Vagina (tissue), 2 donors: ENCODE measurements at regions not wholly inside any gene's neighbourhood (a gene's known extent, or its start where the extent isn't known, plus 50 kb on each side); places are given as distances from the start of the nearest gene placed in this dataset.
"Not testable (repeated sequence)": the region's sequence is repeated elsewhere in the genome, so short reads cannot be mapped to it uniquely, and the experiment has no call there.

Experiments used
- DNase-seq, 2 donors: peaks; one replicate each; pipeline ENCODE4 v3.0.0-alpha.2; 2017; ENCODE audit errors: extremely low spot score in 2 of 2
- H3K27ac ChIP-seq: fragments of 200-600 bp; sonication (generic); one replicate; pipeline ENCODE4 v1.5.1; 2019
- H3K27me3 ChIP-seq: fragments of 200-600 bp; sonication (generic); one replicate; pipeline ENCODE4 v1.5.1; 2019
- H3K36me3 ChIP-seq, 2 donors: fragments of 200-600 bp; sonication (generic); one replicate each; pipeline ENCODE4 v1.5.1; 2017 to 2019
- H3K4me1 ChIP-seq: fragments of 200-600 bp; sonication (generic); one replicate; pipeline ENCODE4 v1.5.1; 2019
- H3K4me3 ChIP-seq, 2 donors: fragments of 200-600 bp; sonication (generic); 1 replicate in 1 of 2; 2 replicates in 1 of 2; pipeline ENCODE4 v1.5.1; 2016 to 2019
- H3K9me3 ChIP-seq: fragments of 200-600 bp; sonication (generic); one replicate; pipeline ENCODE4 v1.5.1; 2019
- CTCF ChIP-seq, 3 experiments: fragments of 450-650 bp in 2 of 3; fragments of 200-600 bp in 1 of 3; sonication (generic) in 1 of 3; IDR thresholded peaks; one replicate each; pipeline ENCODE4 v1.5.1; 2017 to 2019; ENCODE audit warnings: antibody characterized with exemption in 3 of 3, mild to moderate bottlenecking in 2 of 3, moderate library complexity in 2 of 3
- POLR2A ChIP-seq, 2 donors: fragments of 450-650 bp; IDR thresholded peaks; one replicate each; pipeline ENCODE4 v1.6.1; 2017; ENCODE audit warnings: antibody characterized with exemption in 2 of 2, mild to moderate bottlenecking in 2 of 2, moderate library complexity in 2 of 2
- POLR2AphosphoS5 ChIP-seq, 2 donors: sonication (generic); formaldehyde crosslinking; IDR thresholded peaks; one replicate each; pipeline ENCODE4 v1.9.0; 2017; ENCODE audit warnings: antibody characterized with exemption in 2 of 2, mild to moderate bottlenecking in 2 of 2, low read depth in 1 of 2; ENCODE audit not compliant: insufficient read depth in 1 of 2
- intact Hi-C: fragments of 100-400 bp; cut with DNase I; formaldehyde crosslinking; loops from one replicate; pipeline ENCODE4 v1.15.1; 2023

DNA sequence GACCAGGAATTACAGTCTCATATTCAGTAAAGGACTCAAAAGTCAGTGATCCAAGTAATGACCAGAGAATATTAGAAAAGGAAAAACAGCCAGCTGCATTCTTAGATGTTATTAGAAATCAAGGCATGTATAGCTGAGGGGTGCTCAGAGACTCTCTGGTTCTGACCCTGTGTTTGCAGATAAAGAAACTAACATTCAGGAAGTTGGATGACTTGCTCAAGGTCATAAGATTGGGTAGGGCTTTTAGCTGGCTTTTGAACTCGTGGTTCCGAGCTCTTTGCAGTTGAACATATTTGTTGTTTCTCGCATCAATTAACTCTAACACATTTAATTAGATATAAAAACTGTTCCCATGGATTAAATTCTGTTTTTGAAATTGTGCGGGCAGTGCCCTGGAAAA, 62.5 kb upstream of the ENPP6 start:
- intact Hi-C loops, result loop anchor here (10.0 kb wide), 1 partner anchor 195 kb away; the partner anchor contains the start of gene IRF2
- Histone ChIP-seq H3K36me3 (no peaks in the 10 kb centered on the region), H3K27me3 (no peaks in the 10 kb centered on the region), H3K4me1 (peaks cover 6% of the 10 kb centered on the region), H3K27ac (no peak overlapping the region), H3K9me3 (no peaks in the 10 kb centered on the region), H3K4me3 (no peak overlapping the region)
- DNase-seq, result peak in 1 of 2 donors; percentile 27
- TF ChIP-seq CTCF (IDR thresholded peaks at IDR 0.05) (no peak), POLR2AphosphoS5 (IDR thresholded peaks at IDR 0.05; ENCODE audit: insufficient read depth in 1 of 2, low read depth in 1 of 2) (no peak), POLR2A (IDR thresholded peaks at IDR 0.05) (no peak)

DNA sequence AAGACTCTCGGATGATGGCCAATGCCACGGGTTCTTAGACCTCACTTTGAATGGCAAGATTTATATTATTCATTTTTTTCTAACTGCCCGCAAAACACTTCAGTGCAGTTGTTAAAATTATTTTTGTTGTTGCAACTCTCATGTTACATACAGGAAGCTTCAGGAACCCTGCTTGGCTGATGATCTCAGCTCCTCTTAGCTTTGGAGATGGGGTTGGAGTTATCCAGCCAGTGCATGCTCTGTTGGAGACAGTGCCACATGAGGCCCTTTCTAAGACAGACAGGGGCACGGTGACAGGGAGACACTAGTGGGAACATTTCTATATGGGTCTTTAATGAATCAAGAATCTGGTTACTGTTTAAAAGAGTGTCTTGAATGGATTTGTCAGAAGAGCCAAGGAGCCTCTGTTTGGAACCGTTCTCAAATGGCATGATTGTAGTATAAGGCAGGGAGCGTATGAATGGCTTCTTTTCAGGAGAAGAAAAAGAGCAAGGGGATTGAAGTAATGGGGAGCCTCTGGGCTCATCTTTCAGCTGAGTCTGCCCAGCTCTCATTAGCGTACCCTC, 61.9 kb upstream of the ENPP6 start:
- peaks cover 6% of the 10 kb centered on the region for H3K4me1 ChIP-seq
- peak in 1 of 2 donors; percentile 58 for DNase-seq
- H3K36me3 ChIP-seq, result no peaks in the 10 kb centered on the region
- no peaks in the 10 kb centered on the region for H3K9me3 ChIP-seq
- no peaks in the 10 kb centered on the region for H3K27me3 ChIP-seq
- no peak overlapping the region for H3K27ac ChIP-seq
- TF ChIP-seq CTCF (IDR thresholded peaks at IDR 0.05), result no peak
- TF ChIP-seq POLR2A (IDR thresholded peaks at IDR 0.05), result no peak
- no peak for TF ChIP-seq POLR2AphosphoS5 (IDR thresholded peaks at IDR 0.05; ENCODE audit: insufficient read depth in 1 of 2, low read depth in 1 of 2)
- H3K4me3 ChIP-seq, result no peak overlapping the region
- intact Hi-C loops, result loop anchor here (10.0 kb wide), 1 partner anchor 195 kb away; the partner anchor contains the start of gene IRF2

- H3K27ac ChIP-seq, H3K9me3 ChIP-seq, H3K36me3 ChIP-seq, H3K4me3 ChIP-seq, H3K4me1 ChIP-seq, intact Hi-C loops, H3K27me3 ChIP-seq: not testable (repeated sequence)
- peak in 1 of 2 donors; percentile 11 for DNase-seq
These were observed 60.1 kb upstream of the ENPP6 start for GRCh38 chr4:184277769-184278168.

GRCh38 chr4:184277010-184277409, 59.3 kb upstream of the ENPP6 start:
- H3K27ac ChIP-seq, H3K27me3 ChIP-seq, H3K36me3 ChIP-seq, H3K4me1 ChIP-seq, intact Hi-C loops, H3K9me3 ChIP-seq, H3K4me3 ChIP-seq: not testable (repeated sequence)
- DNase-seq, result peak; percentile 34 to 83

GRCh38 chr4:184276346-184276745, 58.7 kb upstream of the ENPP6 start:
- H3K9me3 ChIP-seq, H3K4me3 ChIP-seq, intact Hi-C loops, H3K27me3 ChIP-seq, H3K36me3 ChIP-seq, H3K4me1 ChIP-seq, H3K27ac ChIP-seq: not testable (repeated sequence)
- peak in 1 of 2 donors; percentile 16 for DNase-seq

- no peaks in the 10 kb centered on the region for H3K27me3 ChIP-seq
- DNase-seq, result peak in 1 of 2 donors; percentile 46
- TF ChIP-seq POLR2A (IDR thresholded peaks at IDR 0.05), result no peak
- no peak for TF ChIP-seq CTCF (IDR thresholded peaks at IDR 0.05)
- TF ChIP-seq POLR2AphosphoS5 (IDR thresholded peaks at IDR 0.05; ENCODE audit: insufficient read depth in 1 of 2, low read depth in 1 of 2), result no peak
- H3K36me3 ChIP-seq, result no peaks in the 10 kb centered on the region
- H3K4me3 ChIP-seq, result no peak overlapping the region
- intact Hi-C loops, result no loop called here
- no peak overlapping the region for H3K27ac ChIP-seq
- no peaks in the 10 kb centered on the region for H3K4me1 ChIP-seq
- no peaks in the 10 kb centered on the region for H3K9me3 ChIP-seq
These were observed 58.1 kb upstream of the ENPP6 start for GRCh38 chr4:184275766-184276165.
